GM12865 (cell line): ENCODE measurements at regions not wholly inside any gene's neighbourhood (a gene's known extent, or its start where the extent isn't known, plus 50 kb on each side); places are given as distances from the start of the nearest gene placed in this dataset.

Experiments used
- DNase-seq: peaks from one replicate; pipeline ENCODE4 v3.0.0; 2010; ENCODE audit warnings: low read depth
- H3K4me3 ChIP-seq: 2 replicates; pipeline ENCODE4 v1.5.1; 2011; ENCODE audit warnings: mild to moderate bottlenecking, low read depth, low read length, control low read depth
- CTCF ChIP-seq: IDR thresholded peaks from 2 replicates; pipeline ENCODE4 v1.5.1; 2011; ENCODE audit warnings: low read length, control low read depth, low read depth, inconsistent platforms; ENCODE audit not compliant: insufficient read depth; ENCODE audit errors: missing control alignments

- DNase-seq, result no peak
- no peak for TF ChIP-seq CTCF
- H3K4me3 ChIP-seq, result no peak overlapping the region
Observed at GRCh38 chr3:156614642-156615511, 59.5 kb upstream of the TIPARP start.

- TF ChIP-seq CTCF, result no peak
- no peak overlapping the region for H3K4me3 ChIP-seq
- no peak for DNase-seq
Observed at GRCh38 chr3:156612903-156613302, 58.0 kb upstream of the SSR3 start.

GRCh38 chr3:156611870-156612494 lies 57.1 kb upstream of the SSR3 start:
- H3K4me3 ChIP-seq, result no peak overlapping the region
- TF ChIP-seq CTCF, result no peak
- DNase-seq, result no peak

- no peak for TF ChIP-seq CTCF
- H3K4me3 ChIP-seq, result no peak overlapping the region
- no peak for DNase-seq
Observed at GRCh38 chr3:156610154-156610553, 55.2 kb upstream of the SSR3 start.

- DNase-seq, result no peak
- TF ChIP-seq CTCF, result no peak
- H3K4me3 ChIP-seq, result no peak overlapping the region
Observed at GRCh38 chr3:156609546-156609945, 54.6 kb upstream of the SSR3 start.

GRCh38 chr3:156608601-156609514 lies 53.9 kb upstream of the SSR3 start:
- no peak for TF ChIP-seq CTCF
- H3K4me3 ChIP-seq, result no peak overlapping the region
- DNase-seq, result no peak
